ENCODE measurements at regions not wholly inside any gene's neighbourhood (a gene's known extent, or its start where the extent isn't known, plus 50 kb on each side); places are given as distances from the start of the nearest gene placed in this dataset.

DNA sequence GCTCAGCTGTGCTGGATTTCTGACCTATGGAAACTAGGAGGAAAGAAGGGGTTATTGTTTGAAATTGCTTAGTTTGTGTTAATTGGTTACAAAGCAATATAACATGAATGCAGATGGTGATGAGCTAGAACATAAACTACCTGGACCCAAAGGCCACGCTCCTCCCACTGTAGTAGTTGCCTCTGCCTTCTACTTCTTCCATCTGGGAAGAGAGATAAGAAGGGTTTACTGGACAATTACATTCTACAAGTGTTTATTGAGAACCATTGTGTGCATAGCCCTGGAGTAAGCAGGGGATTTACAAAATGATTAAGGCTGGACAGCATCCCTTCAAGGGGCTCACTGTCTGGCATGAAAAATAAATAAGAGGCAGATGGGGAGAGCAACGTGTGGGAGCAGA lies 355.3 kb upstream of the TRPC7 start:
- TF ChIP-seq, protein P1, sequence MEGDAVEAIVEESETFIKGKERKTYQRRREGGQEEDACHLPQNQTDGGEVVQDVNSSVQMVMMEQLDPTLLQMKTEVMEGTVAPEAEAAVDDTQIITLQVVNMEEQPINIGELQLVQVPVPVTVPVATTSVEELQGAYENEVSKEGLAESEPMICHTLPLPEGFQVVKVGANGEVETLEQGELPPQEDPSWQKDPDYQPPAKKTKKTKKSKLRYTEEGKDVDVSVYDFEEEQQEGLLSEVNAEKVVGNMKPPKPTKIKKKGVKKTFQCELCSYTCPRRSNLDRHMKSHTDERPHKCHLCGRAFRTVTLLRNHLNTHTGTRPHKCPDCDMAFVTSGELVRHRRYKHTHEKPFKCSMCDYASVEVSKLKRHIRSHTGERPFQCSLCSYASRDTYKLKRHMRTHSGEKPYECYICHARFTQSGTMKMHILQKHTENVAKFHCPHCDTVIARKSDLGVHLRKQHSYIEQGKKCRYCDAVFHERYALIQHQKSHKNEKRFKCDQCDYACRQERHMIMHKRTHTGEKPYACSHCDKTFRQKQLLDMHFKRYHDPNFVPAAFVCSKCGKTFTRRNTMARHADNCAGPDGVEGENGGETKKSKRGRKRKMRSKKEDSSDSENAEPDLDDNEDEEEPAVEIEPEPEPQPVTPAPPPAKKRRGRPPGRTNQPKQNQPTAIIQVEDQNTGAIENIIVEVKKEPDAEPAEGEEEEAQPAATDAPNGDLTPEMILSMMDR (IDR thresholded peaks at IDR 0.05), result no peak
- H3K27me3 ChIP-seq, result no peaks in the 10 kb centered on the region
- no peak overlapping the region for H3K27ac ChIP-seq
- ATAC-seq (no peak), DNase-seq (no peak)
- H3K4me1 ChIP-seq, result no peaks in the 10 kb centered on the region
- peaks cover 0 to 2% of the 10 kb centered on the region in 2 donors for H3K9me3 ChIP-seq
- H3K4me3 ChIP-seq, result no peak overlapping the region
- H3K36me3 ChIP-seq, result no peaks in the 10 kb centered on the region
- intact Hi-C loops (cut with DNase I), result no loop called here

DNA sequence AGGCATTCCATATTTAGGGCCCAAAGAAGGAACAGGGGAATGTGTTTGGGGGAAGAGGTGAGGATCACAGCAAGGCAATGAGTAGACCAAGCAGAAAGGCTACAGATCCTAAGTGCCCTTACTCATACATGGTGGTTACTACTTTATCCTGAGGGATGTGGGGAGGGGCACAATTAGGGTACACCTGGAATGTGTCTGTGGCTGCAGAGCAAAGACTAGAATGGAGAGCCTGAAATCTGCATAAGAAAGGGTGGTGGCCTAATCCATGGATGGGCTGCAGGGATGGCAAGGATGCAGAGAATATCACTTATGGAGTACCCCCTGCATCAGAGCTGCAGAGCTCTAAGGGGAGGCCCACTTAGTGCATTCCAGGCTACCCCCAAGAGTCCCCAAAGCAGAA lies 352.6 kb upstream of the TRPC7 start:
- no peak overlapping the region for H3K27ac ChIP-seq
- no peaks in the 10 kb centered on the region for H3K9me3 ChIP-seq
- intact Hi-C loops (cut with DNase I), result no loop called here
- H3K36me3 ChIP-seq, result no peaks in the 10 kb centered on the region
- H3K27me3 ChIP-seq, result no peaks in the 10 kb centered on the region
- H3K4me3 ChIP-seq, result no peak overlapping the region
- ATAC-seq, result no peak
- DNase-seq, result no peak
- no peaks in the 10 kb centered on the region for H3K4me1 ChIP-seq
- TF ChIP-seq, protein P1 (IDR thresholded peaks at IDR 0.05), result no peak

DNA sequence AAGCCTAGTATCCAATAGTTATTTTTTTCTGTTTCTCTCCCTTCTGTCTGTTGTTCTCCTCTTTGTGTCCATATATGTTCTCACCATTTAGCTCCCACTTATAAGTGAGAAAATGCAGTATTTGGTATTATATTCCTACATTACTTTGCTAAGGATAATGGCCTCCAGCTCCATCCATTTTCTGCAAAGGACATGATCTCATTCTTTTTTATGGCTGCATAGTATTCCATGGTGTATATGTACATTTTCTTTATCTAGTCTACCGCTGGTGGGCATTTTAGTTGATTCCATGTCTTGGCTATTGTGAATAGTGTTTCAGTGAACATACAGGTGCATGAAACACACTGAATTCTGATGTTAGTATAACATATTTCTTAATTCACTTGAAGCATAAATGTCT lies 348.9 kb upstream of the TRPC7 start:
- ATAC-seq (no peak), DNase-seq (no peak)
- H3K4me3 ChIP-seq, result no peak overlapping the region
- H3K36me3 ChIP-seq, result no peaks in the 10 kb centered on the region
- no peaks in the 10 kb centered on the region for H3K4me1 ChIP-seq
- H3K27me3 ChIP-seq, result no peaks in the 10 kb centered on the region
- TF ChIP-seq, protein P1 (IDR thresholded peaks at IDR 0.05), result no peak
- intact Hi-C loops (cut with DNase I), result no loop called here
- no peak overlapping the region for H3K27ac ChIP-seq
- no peaks in the 10 kb centered on the region for H3K9me3 ChIP-seq

DNA sequence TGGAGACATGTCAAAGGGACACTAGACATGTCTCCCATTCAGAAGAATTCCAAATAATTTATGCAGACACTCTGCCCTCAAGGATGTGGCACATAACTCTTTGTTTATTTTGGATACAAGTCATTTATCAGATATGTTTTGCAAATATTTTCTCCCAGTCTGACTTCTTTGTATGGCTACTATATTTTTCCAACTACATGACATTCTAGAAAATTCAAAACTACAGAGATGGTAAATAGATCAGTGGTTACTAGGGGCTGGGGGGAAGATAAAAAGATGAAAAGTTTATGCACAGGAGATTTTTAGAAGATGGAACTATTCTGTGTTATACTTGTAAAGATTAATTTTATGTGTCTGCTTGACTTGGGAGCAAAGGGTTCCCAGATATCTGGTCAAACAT lies 347.3 kb upstream of the TRPC7 start:
- ATAC-seq (no peak), DNase-seq (no peak)
- TF ChIP-seq, protein P1 (IDR thresholded peaks at IDR 0.05), result no peak
- Histone ChIP-seq H3K27me3 (no peaks in the 10 kb centered on the region), H3K36me3 (no peaks in the 10 kb centered on the region), H3K27ac (no peak overlapping the region), H3K4me1 (no peaks in the 10 kb centered on the region), H3K4me3 (no peak overlapping the region), H3K9me3 (no peaks in the 10 kb centered on the region)
- intact Hi-C loops (cut with DNase I), result no loop called here

DNA sequence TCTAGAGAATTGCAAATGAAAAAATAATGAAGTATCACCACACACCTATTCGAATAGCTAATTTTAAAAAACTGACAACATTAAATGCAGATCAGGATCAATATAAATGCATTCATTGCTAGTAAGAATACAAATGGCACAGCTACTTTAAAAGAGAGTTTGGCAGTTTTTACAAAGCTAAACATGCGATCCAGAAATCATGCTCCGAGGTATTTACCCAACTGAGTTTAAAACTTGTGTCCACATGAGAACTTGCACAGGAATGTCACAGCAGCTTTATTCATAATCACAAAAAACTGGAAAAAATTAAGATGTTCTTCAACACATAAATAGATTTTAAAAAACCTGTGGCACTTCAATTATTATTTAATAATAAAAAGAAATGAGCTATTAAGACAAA lies 345.5 kb upstream of the TRPC7 start:
- TF ChIP-seq, protein P1 (IDR thresholded peaks at IDR 0.05), result no peak
- Histone ChIP-seq H3K4me1 (no peaks in the 10 kb centered on the region), H3K27me3 (no peaks in the 10 kb centered on the region), H3K4me3 (no peak overlapping the region), H3K9me3 (no peaks in the 10 kb centered on the region), H3K36me3 (no peaks in the 10 kb centered on the region), H3K27ac (no peak overlapping the region)
- no peak for ATAC-seq
- intact Hi-C loops (cut with DNase I), result no loop called here
- no peak for DNase-seq

Measured in left lung (tissue), 4 donors.